Right lung (tissue), 2 donors: ENCODE measurements at regions not wholly inside any gene's neighbourhood (a gene's known extent, or its start where the extent isn't known, plus 50 kb on each side); places are given as distances from the start of the nearest gene placed in this dataset.

ENCODE experiments used
- DNase-seq, 2 donors: peaks; one replicate each; pipeline ENCODE4 v3.0.0-alpha.2; 2013

- no peak for DNase-seq
These were observed 248.3 kb upstream of the CIBAR2 start for GRCh38 chr16:85360323-85361277.

- DNase-seq: no peak
These were observed 249.3 kb upstream of the CIBAR2 start for GRCh38 chr16:85361441-85362118.

GRCh38 chr16:85362443-85362842 is 250.2 kb upstream of the CIBAR2 start:
- DNase-seq: no peak

GRCh38 chr16:85363427-85363826 is 249.7 kb upstream of the GSE1 start:
- DNase-seq: no peak

GRCh38 chr16:85363881-85364280 is 249.2 kb upstream of the GSE1 start:
- DNase-seq: no peak

GRCh38 chr16:85364323-85365040 is 248.6 kb upstream of the GSE1 start:
- DNase-seq: no peak

GRCh38 chr16:85365120-85365519 is 248.0 kb upstream of the GSE1 start:
- no peak for DNase-seq

- peak in 1 of 2 donors; percentile 48 for DNase-seq
These were observed 246.9 kb upstream of the GSE1 start for GRCh38 chr16:85366031-85366763.

- DNase-seq: no peak
These were observed 245.6 kb upstream of the GSE1 start for GRCh38 chr16:85367485-85367884.

- no peak for DNase-seq
These were observed 244.1 kb upstream of the GSE1 start for GRCh38 chr16:85369060-85369459.

- no peak for DNase-seq
These were observed 243.2 kb upstream of the GSE1 start for GRCh38 chr16:85369741-85370528.

- DNase-seq: no peak
These were observed 242.6 kb upstream of the GSE1 start for GRCh38 chr16:85370543-85370880.

- DNase-seq: no peak
These were observed 242.1 kb upstream of the GSE1 start for GRCh38 chr16:85370881-85371651.

- DNase-seq: no peak
These were observed 241.2 kb upstream of the GSE1 start for GRCh38 chr16:85371948-85372347.

- DNase-seq: no peak
These were observed 240.3 kb upstream of the GSE1 start for GRCh38 chr16:85372627-85373372.

GRCh38 chr16:85373741-85374570 is 239.2 kb upstream of the GSE1 start:
- DNase-seq: no peak

- no peak for DNase-seq
These were observed 238.6 kb upstream of the GSE1 start for GRCh38 chr16:85374571-85374872.

GRCh38 chr16:85375282-85375681 is 237.8 kb upstream of the GSE1 start:
- no peak for DNase-seq
